NCI-H2196 treated with DMSO at 0.1 percent for 48 hours (cell line): ENCODE measurements at regions not wholly inside any gene's neighbourhood (a gene's known extent, or its start where the extent isn't known, plus 50 kb on each side); places are given as distances from the start of the nearest gene placed in this dataset.

Experiments
- DNase-seq: peaks from one replicate; lab custom pipeline; 2025; ENCODE audit not compliant: unreplicated experiment; lab: John Stamatoyannopoulos, UW

DNA sequence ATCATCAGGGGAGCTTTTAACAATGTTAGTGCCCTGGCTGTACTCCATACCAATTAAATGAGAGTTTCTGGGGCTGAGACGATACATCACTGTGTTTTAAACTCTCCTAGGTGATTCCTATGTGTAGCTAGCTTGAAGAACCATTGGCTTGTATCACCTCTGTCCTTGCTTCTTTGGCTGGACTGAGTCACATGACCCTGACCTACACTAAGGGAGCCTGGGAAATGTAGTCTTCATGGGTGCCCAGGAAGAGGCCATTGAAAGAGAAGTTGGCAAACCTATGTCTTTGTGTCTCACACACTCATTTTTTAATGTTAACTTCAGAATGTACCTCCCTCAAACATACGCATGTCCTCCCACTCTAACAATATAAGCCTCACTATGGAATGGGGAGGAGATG is 506.6 kb downstream of the DHX35 start:
- DNase-seq = peak; percentile 9

DNA sequence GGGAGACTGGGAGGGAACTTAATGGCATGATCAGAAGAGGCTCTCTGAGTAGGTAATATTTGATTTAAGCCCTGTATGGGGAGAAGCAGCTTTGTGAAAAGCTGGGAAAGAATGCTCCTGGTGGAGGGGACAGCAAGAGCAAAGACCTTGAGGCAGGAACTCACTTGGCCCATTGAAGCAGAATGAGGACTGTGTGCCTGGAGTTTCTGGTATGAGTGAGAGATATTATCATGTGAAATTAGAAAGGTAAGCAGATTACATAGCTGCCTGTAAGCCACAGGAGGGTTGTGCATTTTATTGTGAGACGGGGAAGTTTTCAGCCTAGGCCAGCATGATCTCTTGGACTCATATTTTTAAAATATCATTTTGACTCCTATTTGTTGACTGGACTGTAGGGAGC is 502.1 kb downstream of the DHX35 start:
- DNase-seq = no peak

DNA sequence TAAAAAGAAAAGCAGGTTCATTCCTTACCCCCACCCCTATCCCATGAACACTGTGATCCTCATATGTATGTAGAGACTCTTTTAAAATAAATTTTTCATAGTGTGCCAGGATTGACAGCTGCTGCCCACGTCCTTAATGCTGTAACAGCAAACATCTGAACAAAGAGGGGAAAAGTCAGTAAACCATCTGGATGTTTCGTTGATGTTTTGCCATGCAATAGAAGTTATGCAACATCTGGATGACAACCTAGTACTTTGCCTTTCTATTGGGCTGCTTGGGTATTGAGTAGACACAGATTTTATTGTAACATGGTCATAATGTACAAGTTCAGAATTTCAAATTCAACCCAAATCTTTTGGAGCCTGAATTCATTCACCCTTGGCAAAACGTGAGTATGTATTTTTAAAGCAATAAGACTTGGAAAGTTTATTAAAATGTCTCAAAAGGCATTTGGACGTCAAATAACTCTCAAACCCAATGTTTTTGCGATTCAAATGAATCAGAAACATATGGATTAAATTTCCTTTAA is 500.3 kb downstream of the DHX35 start:
- no peak for DNase-seq

DNA sequence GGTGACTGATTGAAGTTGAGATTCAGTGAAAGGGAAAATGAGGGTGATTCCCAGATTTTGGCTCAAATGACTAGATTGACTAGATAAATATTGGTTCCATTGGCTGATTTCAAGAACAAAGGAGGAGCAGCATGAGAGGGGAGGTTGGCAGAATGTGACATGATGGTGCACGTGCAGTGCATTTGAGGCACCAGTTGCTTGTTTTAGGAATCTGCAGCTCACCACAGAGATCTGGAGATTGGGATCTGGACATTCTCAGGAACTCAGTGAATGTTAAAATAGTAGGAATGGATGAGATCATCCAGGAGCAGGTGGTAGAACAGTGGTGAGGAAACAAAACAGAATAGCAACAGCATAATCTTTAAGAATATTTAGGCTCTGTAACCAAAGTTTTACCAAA is 496.3 kb downstream of the DHX35 start:
- DNase-seq = no peak

DNA sequence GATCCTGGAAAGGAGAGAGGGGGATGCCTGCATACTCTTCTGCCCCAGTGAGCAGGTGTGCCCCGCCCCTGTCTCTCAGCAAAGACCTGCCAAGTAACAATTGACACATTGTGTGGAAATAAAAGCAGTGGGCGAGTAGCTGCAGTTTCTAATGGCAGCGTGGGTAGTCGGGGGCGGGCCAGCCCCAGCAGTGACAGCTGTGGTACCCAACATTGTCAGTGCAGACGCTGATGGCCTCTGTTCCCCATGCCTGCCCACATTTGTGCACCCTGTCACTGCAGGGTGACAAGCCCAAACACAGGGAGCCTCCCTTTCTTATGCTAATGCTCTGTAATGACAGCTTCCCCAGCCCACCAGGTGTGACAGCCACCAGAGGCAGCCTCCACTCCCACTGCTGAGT is 491.7 kb downstream of the DHX35 start:
- DNase-seq = no peak

DNA sequence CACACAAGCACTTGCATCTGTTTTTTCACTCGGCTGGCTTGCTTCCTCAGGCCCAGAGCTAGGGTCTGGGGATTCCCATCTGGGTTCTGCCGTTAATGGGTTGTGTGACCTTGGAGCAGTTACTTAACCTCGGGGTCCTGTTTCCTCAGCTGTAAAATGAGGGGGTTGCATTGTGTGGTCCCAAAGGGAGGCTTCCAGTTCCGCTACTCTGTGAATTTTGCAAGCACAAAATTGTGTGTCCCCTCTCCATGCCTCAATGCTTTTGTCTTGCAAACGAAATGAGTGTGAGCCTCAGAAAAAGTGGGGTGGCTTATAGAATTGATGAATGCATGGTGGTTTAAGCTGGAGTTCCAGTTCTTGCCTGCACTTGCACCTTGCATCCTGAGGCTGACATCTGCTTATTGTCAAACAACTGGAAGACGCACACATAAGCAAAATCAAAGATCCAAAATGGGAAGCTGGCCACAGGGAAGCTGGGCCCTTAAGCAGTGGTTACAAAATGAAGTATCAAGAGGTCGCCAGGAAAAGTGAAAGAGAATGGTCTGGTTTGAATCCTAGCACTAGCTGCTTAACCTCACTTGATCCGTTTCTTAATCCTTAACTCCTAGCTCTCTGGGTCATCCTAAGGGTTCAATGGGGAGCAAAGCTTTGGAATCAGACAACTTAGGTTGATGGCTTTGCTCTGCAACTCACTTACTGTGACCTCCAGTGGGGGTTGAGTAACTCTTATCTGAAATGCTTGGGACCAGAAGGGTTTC is 490.6 kb downstream of the DHX35 start:
- DNase-seq = no peak

DNA sequence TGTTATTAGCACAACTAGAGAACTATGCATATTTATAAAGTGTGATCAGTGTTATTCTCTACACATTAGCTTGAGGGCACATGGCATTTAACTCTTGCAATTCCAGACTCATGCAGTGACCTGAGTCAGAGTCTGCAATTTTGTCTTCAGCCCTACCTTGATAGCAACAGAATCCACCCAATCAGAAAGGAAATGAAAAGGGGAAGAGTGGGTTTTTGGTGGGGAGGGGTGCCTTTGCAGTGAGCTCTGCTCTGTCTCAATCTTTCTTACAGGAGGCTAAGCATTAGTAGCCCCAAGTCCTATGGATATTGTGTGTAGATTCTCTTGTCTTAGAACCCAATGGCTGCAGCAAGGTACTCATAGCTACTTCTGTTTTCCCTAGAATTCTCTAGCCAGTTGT is 489.2 kb downstream of the DHX35 start:
- no peak for DNase-seq

DNA sequence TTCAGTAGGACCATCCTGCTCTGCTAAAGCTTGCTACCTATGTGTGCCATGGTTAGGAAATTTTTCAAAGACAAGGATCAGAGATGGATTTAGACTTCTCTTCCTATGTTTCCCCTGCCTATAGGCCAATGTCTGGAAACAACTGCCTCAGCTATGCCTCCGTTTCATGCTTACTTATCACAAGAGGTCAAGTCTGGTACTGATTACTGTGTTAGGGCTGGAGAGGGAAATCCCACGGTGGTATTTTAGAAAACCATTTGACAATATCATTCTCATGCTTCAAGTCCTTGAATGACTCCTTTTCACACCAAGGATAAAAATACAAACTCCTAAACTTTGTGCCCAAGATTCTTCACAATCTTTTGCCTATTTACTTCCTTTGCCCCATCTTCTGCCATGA is 484.3 kb downstream of the DHX35 start:
- DNase-seq = no peak

DNA sequence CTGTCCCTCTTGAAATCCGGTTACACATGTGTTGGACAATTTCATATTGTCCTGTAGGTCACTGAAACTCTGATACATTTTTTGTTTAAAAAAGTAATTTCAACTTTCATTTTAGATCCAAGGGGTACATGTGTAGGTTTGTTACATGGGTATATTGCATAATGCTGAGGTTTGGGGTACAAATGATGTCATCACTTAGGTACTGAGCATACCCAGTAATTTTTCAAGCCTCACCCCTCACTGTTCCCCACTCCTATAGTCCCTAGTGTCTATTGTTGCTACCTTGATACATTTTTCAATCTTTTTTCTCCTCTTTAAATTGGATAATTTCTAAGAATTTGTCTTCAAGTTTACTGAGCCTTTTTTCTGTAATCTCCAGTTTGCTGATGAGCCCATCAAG is 483.0 kb downstream of the DHX35 start:
- DNase-seq = no peak

DNA sequence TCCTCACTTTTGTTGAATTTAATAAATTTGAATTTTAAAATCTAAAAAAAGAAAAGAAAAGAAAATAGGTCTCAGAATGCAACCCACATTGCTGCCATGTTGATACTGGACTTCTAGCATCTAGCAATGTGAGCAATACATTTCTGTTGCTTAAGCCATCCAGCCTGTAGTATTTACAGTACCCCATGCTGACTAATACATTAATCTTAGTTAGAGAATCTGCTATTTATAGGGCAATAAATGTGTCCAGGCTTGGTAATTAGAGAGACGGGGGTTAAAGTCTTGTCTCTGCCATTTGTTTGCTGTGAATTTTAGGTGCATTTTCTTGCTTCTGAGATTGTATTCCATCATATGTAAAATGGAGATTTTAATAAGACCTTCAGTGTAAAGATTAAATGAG is 471.3 kb downstream of the DHX35 start:
- no peak for DNase-seq

DNA sequence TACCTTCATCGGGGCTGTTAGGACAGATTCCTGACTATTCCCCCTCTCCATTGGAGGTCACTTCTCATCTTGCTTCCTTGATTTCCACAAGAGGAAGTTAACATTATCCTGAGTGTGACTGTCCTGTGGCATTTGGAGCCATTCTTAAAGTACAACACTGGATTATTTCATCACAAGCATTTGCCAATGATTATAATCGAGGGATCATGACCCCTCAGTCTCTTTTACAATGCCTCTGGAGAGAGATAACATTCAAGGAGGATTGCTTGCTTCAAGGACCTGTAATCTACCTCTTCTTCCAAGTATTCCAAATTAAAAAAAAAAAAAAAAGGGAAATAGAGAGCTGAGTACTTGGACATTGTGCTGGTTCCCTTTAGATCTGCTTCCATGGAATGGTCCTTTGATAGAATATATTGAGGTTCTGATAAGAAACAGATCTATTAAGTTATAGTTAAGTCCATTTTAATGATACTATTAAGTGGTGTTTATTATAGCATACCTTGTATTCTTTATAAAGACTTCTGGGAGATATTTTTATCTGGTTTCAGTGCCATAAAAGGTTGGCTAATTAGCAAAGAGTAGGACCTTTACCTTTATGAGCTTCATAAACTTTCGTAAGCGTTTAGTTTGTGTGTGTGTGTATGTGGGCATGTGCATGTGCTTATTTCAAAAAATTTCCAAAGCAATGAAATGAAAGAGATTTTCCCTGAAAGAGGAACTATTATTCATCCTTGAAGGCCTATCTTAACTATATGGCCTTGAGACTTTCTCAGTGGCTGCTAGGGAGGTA is 469.1 kb downstream of the DHX35 start:
- no peak for DNase-seq

DNA sequence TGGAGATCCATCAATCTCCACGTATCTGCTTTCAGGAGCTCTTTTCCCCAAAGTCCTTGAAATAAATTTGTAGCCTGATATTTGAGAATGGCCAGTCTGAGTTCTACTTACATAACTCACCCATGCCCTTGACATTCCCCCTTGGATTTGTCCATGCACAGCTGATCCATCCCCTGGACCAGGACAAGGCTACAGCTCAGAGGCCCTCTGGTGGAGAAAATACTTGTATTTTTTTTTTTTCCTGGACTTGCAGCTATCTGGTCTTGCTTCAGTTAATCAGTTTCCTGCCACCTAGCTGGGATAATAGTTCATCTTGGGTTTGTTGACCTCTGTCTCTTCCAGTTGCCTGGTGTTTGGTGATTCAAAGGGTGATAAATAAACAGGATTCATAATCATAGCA is 467.6 kb downstream of the DHX35 start:
- no peak for DNase-seq

DNA sequence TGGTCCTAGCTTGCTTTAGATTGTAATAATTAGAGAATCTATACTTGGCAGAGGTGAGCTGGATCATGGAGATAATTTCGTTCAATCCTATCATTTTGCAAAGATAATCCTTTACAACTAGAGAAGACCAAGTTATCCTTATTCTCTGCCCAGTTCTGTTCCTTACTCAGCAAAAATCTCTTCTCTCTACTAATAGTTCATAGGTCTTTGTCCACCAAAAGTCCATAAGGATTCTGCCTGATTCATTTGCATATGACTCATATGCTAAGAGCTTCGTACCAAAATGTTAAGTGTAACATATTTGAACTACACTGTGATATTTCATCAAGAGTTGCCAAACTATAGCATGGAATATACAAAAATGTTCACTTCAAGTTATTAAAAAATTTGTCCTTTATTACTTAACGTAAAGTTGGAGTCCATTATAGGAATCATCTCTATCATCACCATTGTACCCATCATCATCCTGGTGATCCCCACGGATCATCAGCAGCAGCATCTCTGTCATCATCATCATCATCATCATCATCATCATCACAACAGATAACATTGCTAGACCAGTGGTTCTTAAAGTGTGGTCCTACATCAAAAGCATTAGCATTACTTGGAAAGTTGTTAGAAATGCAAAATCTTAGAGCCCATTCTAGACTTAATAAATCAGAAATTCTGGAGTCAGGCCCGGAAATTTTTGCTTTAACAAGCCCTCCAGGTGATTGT is 463.0 kb downstream of the DHX35 start:
- no peak for DNase-seq

DNA sequence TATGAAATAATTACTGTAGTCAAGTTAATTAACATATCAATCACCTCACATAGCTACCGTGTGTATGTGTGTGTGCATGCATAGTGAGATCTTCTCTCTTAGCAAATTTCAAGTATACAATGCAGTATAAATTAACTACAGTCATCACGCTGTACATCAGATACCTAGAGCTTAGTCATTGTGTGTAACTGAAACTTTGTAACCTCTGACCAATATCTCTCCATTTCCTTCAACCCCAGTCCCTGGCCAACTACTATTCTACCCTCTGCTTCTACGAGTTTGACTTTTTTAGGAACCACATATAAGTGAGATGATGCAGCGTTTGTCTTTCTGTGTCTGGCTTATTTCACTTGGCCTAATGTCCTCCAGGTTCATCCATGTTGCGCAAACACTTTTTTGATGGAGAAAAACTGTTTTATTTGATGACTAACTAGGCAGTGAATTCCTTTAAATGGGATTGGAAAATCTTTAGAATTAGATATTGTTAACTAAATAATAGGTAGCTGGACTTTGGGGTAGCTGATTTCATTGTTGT is 459.5 kb downstream of the DHX35 start:
- no peak for DNase-seq

DNA sequence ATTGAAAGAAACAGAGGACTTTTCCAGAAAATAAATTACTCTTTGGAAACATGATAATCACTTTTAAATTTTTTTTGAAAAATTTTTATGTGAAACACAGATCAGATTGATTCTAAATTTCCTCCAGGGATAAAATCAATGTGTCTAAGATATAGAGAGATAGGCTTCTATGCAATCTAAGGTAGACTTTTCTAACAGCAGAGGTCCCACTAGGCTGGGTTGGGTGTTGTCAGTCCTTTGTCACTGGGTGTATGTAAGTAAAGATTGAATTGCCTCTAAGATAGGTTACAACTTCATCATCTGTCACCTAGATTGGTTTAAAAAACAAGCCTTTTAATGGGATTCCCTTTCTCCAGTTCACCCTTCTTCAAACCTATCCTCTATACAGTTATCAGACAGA is 449.9 kb downstream of the DHX35 start:
- no peak for DNase-seq

DNA sequence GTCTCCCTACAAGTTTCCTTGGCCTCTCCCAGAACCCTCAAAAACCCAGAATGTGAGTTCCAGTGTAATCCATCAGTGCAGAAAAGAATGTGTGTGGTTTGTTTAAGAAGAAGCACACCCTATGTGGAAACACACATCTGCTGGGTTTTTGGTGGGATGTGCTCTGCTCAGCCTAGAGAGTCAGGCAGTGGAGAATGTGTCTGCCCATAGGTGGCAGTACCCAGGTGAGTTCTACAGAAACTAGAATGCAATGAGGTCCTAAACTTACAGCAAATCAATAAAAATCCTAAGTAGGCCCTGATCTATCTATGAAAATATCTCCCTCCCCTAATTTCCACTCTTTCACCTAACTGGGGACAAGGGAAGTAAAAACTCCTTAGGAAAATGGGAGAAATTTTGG is 437.3 kb downstream of the DHX35 start:
- no peak for DNase-seq

DNA sequence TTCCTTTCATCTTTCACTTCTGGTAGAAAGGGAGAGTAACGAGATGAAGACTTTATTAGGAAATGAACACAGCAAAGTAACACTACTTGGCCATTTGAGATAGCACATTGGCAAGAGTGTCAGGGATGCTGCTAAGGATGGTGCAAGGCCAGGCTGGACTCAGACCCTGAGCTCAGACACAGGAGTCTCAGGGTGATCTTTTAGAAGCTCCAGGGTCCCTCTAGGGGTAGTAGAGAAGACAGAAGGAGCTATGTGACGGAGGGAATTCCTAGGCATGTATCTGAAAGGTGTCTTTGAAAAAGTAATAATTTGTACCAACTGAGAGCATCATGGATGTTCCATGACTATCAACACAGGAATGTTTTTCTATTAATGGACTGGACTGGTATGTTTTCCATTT is 436.5 kb downstream of the DHX35 start:
- DNase-seq = no peak

DNA sequence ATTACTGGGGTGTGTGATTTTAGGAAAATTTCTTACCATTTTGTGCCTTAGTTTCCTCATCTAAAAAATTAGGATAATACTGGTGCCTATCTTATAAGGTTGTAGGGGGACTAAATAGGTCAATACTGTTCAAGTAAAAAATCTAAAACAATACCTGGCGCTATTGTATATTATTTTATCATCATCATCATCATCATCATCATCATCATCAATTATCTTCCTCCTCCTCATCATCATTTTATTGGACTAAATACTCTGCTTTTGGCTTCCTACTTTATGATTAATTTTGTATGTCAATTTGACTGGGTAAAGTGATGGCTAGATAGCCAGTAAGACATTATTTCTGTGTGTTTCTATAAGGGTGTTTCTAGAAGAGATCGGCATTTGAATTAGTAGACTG is 435.5 kb downstream of the DHX35 start:
- DNase-seq = no peak

DNA sequence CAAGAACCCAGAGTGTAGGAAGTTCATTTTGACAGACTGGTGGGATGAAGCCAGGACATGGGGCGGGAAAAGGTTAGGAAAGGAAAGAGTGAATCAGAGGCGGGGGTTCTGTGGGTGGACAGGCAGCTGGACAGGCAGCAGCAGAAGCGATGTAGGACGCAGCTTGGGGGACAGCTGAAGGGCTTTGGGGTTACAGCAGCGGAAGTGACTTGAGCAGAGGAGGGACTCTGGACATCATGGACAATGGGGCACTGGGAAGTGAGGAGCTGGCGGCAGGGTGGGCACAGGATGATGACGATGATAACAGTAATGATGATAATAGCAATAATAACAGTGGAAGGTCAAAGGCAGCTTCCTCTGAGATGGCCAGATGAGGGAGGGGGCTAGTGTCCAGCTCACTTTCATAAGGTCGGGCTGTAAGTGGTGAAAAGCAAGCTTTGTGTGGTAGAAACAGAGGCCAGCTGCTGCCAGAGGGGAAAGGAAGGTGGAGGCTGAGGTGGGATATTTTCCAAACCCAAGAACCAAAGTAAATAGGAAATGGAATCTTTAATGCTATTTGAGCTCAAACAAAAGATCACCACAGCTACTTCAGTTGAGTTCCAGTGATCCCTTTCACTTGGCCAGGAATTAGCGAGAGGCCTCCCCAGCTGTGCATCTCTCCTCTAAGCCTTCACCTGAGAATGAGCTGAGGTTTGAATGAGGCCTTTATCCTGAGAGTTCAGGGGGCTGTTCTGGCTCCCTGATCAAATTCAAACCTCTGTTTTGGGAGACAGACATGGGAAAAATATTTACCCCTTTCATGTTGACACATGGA is 433.5 kb downstream of the DHX35 start:
- DNase-seq = no peak

DNA sequence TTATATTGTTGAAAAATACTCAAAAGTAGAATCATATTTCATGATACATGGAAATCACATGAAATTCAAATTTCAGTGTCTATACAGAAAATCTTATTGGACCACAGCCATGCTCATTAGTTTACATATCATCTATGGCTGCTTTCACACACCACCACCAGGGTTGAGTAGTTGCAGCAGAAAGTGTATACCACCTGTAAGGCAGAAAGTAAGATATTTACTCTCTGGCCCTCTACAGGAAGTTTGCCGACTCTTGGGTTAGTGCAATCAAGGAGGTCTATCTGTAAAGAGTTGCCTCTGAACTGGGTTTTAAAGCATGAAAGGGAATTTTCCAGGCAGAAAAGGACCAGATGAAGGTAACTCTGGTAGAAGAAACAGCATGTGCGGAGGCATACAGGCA is 432.3 kb downstream of the DHX35 start:
- DNase-seq = no peak

DNA sequence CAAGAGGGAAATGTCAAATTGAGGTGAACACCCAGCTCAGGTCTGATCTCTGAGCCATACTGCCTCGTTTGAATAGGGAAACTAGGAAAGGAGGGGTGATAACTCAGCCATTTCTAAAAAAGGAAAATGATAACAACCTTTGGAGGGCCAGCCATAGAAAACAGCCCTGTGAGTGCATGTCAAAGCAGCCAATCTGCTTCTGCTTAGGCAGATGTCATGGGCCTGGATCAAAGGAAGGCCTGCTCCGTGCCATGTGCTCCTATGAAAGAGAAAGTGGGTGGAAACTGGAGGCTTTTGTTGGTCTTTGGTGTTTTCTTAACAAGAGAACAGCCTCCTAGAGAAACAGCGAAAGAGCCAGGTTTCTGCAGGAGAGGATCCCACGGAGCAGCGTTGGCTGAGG is 428.0 kb downstream of the DHX35 start:
- DNase-seq = no peak
